K562 (cell line): ENCODE measurements at regions not wholly inside any gene's neighbourhood (a gene's known extent, or its start where the extent isn't known, plus 50 kb on each side); places are given as distances from the start of the nearest gene placed in this dataset.

ENCODE experiments used
- ATAC-seq: fragments of 200-7000 bp; cut with Tn5 transposase; 3 replicates; pipeline ENCODE4 v1.9.1; 2020; ENCODE audit warnings: moderate library complexity
- BruUV-seq: library from RNA; stranded (reverse); fragments of 400-500 nt; replicated peaks from 2 replicates; lab custom pipeline; 2021; lab: Mats Ljungman, UMichigan
- CTCF ChIA-PET: fragments of 300-600 bp; formaldehyde crosslinking; extraction: SDS; loops from one replicate; lab custom pipeline; 2021; ENCODE audit warnings: low intra/inter-chr PET ratio; lab: Yijun Ruan, JAX
- POLR2A ChIA-PET: fragments of 300-600, 350-650 bp; sonication (Branson Sonifier 250); formaldehyde crosslinking; extraction: SDS; loops from one replicate; lab custom pipeline; 2021; ENCODE audit warnings: antibody characterized with exemption, inconsistent platforms; lab: Yijun Ruan, JAX
- DNase-seq, 4 experiments: peaks; one replicate each; pipeline versions ENCODE4 v3.0.0 to v3.0.0-alpha.2; 2011 to 2018; ENCODE audit warnings: low spot score in 3 of 4, mixed read lengths in 3 of 4; ENCODE audit errors: extremely low read depth in 1 of 4
- FAIRE-seq: peaks from 2 replicates; lab custom pipeline; 2011; peaks lifted over from hg19 to GRCh38; lab: Jason Lieb, UNC
- H2AFZ ChIP-seq: 2 replicates; pipeline ENCODE4 v1.6.0; 2011; ENCODE audit warnings: low read depth, low read length, control low read depth, inconsistent platforms
- H3K27ac ChIP-seq: fragments of 200-600 bp; 3 replicates; pipeline ENCODE4 v1.8.0; 2011; ENCODE audit warnings: low read depth, mild to moderate bottlenecking, control low read depth, inconsistent platforms, low read length, moderate library complexity, mixed read lengths; ENCODE audit errors: extremely low read depth
- H3K27me3 ChIP-seq, 2 experiments: fragments of 300-600 bp in 1 of 2; 2 replicates in 1 of 2; 3 replicates in 1 of 2; pipeline versions ENCODE4 v1.6.0 to v1.8.0; 2011; ENCODE audit warnings: inconsistent platforms in 2 of 2, low read length in 2 of 2, mild to moderate bottlenecking in 1 of 2, mixed read lengths in 1 of 2, moderate library complexity in 1 of 2; ENCODE audit not compliant: control insufficient read depth in 2 of 2, insufficient read depth in 2 of 2
- H3K36me3 ChIP-seq: fragments of 300-600 bp; 3 replicates; pipeline ENCODE4 v1.8.0; 2011; ENCODE audit warnings: mild to moderate bottlenecking, low read length, inconsistent platforms; ENCODE audit not compliant: control insufficient read depth, insufficient read depth
- H3K4me1 ChIP-seq, 2 experiments: fragments of 200-600 bp in 1 of 2; replicated peaks in 1 of 2; 2 replicates in 1 of 2; 3 replicates in 1 of 2; pipeline versions ENCODE4 v1.5.1 to v1.8.0; 2011; ENCODE audit warnings: inconsistent platforms in 2 of 2, low read length in 2 of 2, mild to moderate bottlenecking in 1 of 2, mixed read lengths in 1 of 2, moderate library complexity in 1 of 2; ENCODE audit not compliant: control insufficient read depth in 2 of 2, insufficient read depth in 2 of 2
- H3K4me2 ChIP-seq: 2 replicates; pipeline ENCODE4 v1.6.1; 2011; ENCODE audit warnings: low read length, control low read depth, inconsistent platforms, mixed read lengths; ENCODE audit not compliant: insufficient read depth
- H3K4me3 ChIP-seq: fragments of 200-600 bp; sonication (generic), shearing (Covaris generic); 2 replicates; pipeline ENCODE4 v1.5.1; 2016; ENCODE audit warnings: control low read depth, inconsistent platforms
- H3K79me2 ChIP-seq: fragments of 200-600 bp; 3 replicates; pipeline ENCODE4 v1.8.0; 2011; ENCODE audit warnings: low read length, inconsistent platforms; ENCODE audit not compliant: control insufficient read depth, insufficient read depth
- H3K9ac ChIP-seq, 2 experiments: 2 replicates each; pipeline versions ENCODE4 v1.6.0 to v1.6.1; 2011; ENCODE audit warnings: low read depth in 2 of 2, low read length in 2 of 2, control low read depth in 1 of 2, inconsistent platforms in 1 of 2, mild to moderate bottlenecking in 1 of 2, mixed read lengths in 1 of 2; ENCODE audit not compliant: insufficient read depth in 1 of 2
- H3K9me1 ChIP-seq: one replicate; pipeline ENCODE4 v1.6.0; 2011; ENCODE audit warnings: inconsistent platforms, mild to moderate bottlenecking, low read length, moderate library complexity; ENCODE audit not compliant: control insufficient read depth, insufficient read depth
- H3K9me3 ChIP-seq: replicated peaks from 2 replicates; pipeline ENCODE4 v1.5.1; 2011; ENCODE audit warnings: low read depth, low read length, inconsistent platforms; ENCODE audit not compliant: control insufficient read depth, insufficient read depth
- H4K20me1 ChIP-seq: replicated peaks from 2 replicates; pipeline ENCODE4 v1.6.1; 2011; ENCODE audit warnings: low read length, inconsistent platforms, mixed read lengths; ENCODE audit not compliant: control insufficient read depth, insufficient read depth
- RBM25 ChIP-seq: fragments of 200-400 bp; formaldehyde crosslinking; IDR thresholded peaks from 2 replicates; pipeline ENCODE4 v1.6.1; 2018; ENCODE audit warnings: low read length, low read depth, moderate library complexity; ENCODE audit not compliant: severe bottlenecking
- SUPT5H ChIP-seq: fragments of 450-650 bp; IDR thresholded peaks from 2 replicates; pipeline ENCODE4 v1.6.1; 2016
- XRCC3 ChIP-seq: fragments of 450-650 bp; IDR thresholded peaks from 2 replicates; pipeline ENCODE4 v1.6.1; 2017; ENCODE audit warnings: mild to moderate bottlenecking, moderate library complexity
- YY1 ChIP-seq, 3 experiments: IDR thresholded peaks; 2 replicates each; pipeline ENCODE4 v1.6.1; 2011; ENCODE audit warnings: low read length in 2 of 3, mild to moderate bottlenecking in 2 of 3, moderate library complexity in 2 of 3, borderline replicate concordance in 1 of 3, control low read depth in 1 of 3, low read depth in 1 of 3; ENCODE audit not compliant: insufficient read depth in 3 of 3, insufficient replicate concordance in 2 of 3, control insufficient read depth in 1 of 3, insufficient read length in 1 of 3; ENCODE audit errors: extremely low read depth in 1 of 3
- WGBS: fragments of 100-300 bp; shearing (Covaris generic); methylation state at CpG from one replicate; pipeline ENCODE4 v1.1.6; 2016; ENCODE audit warnings: low coverage, mixed read lengths; ENCODE audit not compliant: insufficient coverage; ENCODE audit errors: missing lambda C conversion rate; 5-methylcytosine and 5-hydroxymethylcytosine counted together
- in situ Hi-C: fragments of 300-500 bp; cut with MboI; formaldehyde crosslinking; loops from 4 replicates; pipeline ENCODE4 v1.15.0; 2018; ENCODE audit warnings: inconsistent platforms, mixed read lengths
- intact Hi-C: fragments of 100-400 bp; cut with micrococcal nuclease; formaldehyde crosslinking; loops from 2 replicates; pipeline ENCODE4 v1.14.2; 2022
- TF ChIP-seq, protein P1 (sequence below): IDR thresholded peaks from 2 replicates; pipeline ENCODE4 v1.6.1; 2011; ENCODE audit not compliant: insufficient read length; ENCODE audit errors: extremely low read depth
- TF ChIP-seq, protein P2 (sequence below): sonication (generic); formaldehyde crosslinking; IDR thresholded peaks from 2 replicates; pipeline ENCODE4 v1.8.0; 2023; ENCODE audit warnings: mild to moderate bottlenecking, missing genetic modification reagents
- TF ChIP-seq, protein P3 (sequence below), 2 experiments: IDR thresholded peaks; 2 replicates each; pipeline ENCODE4 v1.6.1; 2011; ENCODE audit warnings: borderline replicate concordance in 1 of 2, control low read depth in 1 of 2, low read depth in 1 of 2, low read length in 1 of 2, mild to moderate bottlenecking in 1 of 2, mixed read lengths in 1 of 2, moderate library complexity in 1 of 2; ENCODE audit not compliant: insufficient read depth in 1 of 2, insufficient read length in 1 of 2, poor library complexity in 1 of 2, severe bottlenecking in 1 of 2; ENCODE audit errors: extremely low read depth in 1 of 2

DNA sequence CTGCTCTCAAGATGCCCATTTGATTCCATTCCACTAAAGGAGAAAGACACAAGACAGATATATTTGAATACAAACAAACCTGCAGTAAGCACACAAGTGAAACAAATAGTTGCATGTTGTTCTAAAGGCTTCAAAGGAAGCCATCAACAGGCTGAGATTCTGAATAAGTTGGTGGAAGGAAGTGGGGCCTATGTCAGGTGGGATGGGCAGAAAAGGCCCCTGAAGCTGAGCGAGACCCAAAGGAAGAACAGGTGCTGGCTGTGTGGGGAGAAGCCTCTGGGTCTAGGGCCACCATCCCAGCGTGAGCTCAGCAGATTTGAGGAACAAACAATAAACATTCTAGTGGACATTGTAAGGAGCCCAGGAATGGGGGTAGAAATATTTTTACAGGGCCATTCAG is 82.4 kb upstream of the PLAC8 start:
- Histone ChIP-seq H3K27ac (no peak overlapping the region), H3K4me2 (no peak overlapping the region), H3K4me1 (no peaks in the 10 kb centered on the region), H2AFZ (no peak overlapping the region), H3K4me3 (no peak overlapping the region), H3K79me2 (no peaks in the 10 kb centered on the region), H3K9me1 (no peaks in the 10 kb centered on the region), H3K36me3 (no peaks in the 10 kb centered on the region), H3K9me3 (no peaks in the 10 kb centered on the region)
- ATAC-seq (0 out of 3 replicates have a peak, but pooled peaks have one; percentile 27), FAIRE-seq (no peak), DNase-seq (no peak)
- no TSS peak for BruUV-seq
- in situ Hi-C loops, result no loop called here
- ChIA-PET CTCF (no interaction called here), POLR2A (interaction anchor here (0.8 kb wide), 1 partner anchor 116 kb away, joined by 3 read pairs; no protein-coding TSS in a partner anchor)
- WGBS, result 10% methylated on average over 2 of the region's 2 CpGs
- no peak for TF ChIP-seq SUPT5H
- TF ChIP-seq, protein P1, sequence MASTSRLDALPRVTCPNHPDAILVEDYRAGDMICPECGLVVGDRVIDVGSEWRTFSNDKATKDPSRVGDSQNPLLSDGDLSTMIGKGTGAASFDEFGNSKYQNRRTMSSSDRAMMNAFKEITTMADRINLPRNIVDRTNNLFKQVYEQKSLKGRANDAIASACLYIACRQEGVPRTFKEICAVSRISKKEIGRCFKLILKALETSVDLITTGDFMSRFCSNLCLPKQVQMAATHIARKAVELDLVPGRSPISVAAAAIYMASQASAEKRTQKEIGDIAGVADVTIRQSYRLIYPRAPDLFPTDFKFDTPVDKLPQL, result no peak
- TF ChIP-seq, all 486 proteins: peak for 0
- no peak overlapping the region for H3K9ac ChIP-seq
- intact Hi-C loops, result no loop called here
- H3K27me3 ChIP-seq, result no peaks in the 10 kb centered on the region; a peak in 1 of 5 replicates
- H4K20me1 ChIP-seq, result no peaks in the 10 kb centered on the region

DNA sequence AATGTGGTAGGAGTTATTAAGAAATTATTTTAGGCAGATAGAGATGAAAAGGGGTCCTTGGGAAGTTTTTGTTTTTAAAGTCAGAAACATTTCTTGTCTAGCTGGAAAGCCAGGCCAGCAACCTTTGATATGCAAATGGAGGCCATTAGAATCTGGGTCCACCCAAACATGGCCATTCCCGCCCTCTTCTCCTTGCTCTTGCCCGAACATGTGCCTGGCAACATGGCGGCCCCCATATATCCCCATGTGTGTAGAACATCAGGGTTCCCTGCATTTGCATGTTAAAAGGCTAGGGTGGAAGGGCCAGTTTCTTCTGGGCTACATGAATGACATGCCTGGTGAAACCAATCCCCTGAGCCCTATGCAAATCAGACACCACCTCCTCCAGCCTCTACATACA is 80.7 kb upstream of the PLAC8 start:
- Histone ChIP-seq H3K4me1 (no peaks in the 10 kb centered on the region), H3K36me3 (no peaks in the 10 kb centered on the region), H3K27me3 (no peaks in the 10 kb centered on the region; a peak in 1 of 5 replicates), H3K79me2 (no peaks in the 10 kb centered on the region), H3K9me3 (no peaks in the 10 kb centered on the region), H4K20me1 (no peaks in the 10 kb centered on the region), H2AFZ (0 out of 2 replicates have a peak overlapping the region, but pooled peaks have one; percentile 12), H3K9ac (no peak overlapping the region), H3K27ac (no peak overlapping the region), H3K4me2 (no peak overlapping the region), H3K4me3 (no peak overlapping the region), H3K9me1 (no peaks in the 10 kb centered on the region)
- BruUV-seq, result no TSS peak
- WGBS, result 21% methylated on average over 3 of the region's 3 CpGs
- FAIRE-seq (no peak), DNase-seq (no peak), ATAC-seq (no peak)
- ChIA-PET CTCF (no interaction called here), POLR2A (no interaction called here)
- in situ Hi-C loops, result no loop called here
- intact Hi-C loops, result no loop called here
- no peak for TF ChIP-seq XRCC3
- peak in 1 of 3 experiments; percentile 49 for TF ChIP-seq YY1 (IDR thresholded peaks at IDR 0.05; ENCODE audit: borderline replicate concordance in 1 of 3, control insufficient read depth in 1 of 3, extremely low read depth in 1 of 3, insufficient read depth in 3 of 3, insufficient read length in 1 of 3, insufficient replicate concordance in 2 of 3, low read depth in 1 of 3, low read length in 2 of 3)
- TF ChIP-seq, protein P2, sequence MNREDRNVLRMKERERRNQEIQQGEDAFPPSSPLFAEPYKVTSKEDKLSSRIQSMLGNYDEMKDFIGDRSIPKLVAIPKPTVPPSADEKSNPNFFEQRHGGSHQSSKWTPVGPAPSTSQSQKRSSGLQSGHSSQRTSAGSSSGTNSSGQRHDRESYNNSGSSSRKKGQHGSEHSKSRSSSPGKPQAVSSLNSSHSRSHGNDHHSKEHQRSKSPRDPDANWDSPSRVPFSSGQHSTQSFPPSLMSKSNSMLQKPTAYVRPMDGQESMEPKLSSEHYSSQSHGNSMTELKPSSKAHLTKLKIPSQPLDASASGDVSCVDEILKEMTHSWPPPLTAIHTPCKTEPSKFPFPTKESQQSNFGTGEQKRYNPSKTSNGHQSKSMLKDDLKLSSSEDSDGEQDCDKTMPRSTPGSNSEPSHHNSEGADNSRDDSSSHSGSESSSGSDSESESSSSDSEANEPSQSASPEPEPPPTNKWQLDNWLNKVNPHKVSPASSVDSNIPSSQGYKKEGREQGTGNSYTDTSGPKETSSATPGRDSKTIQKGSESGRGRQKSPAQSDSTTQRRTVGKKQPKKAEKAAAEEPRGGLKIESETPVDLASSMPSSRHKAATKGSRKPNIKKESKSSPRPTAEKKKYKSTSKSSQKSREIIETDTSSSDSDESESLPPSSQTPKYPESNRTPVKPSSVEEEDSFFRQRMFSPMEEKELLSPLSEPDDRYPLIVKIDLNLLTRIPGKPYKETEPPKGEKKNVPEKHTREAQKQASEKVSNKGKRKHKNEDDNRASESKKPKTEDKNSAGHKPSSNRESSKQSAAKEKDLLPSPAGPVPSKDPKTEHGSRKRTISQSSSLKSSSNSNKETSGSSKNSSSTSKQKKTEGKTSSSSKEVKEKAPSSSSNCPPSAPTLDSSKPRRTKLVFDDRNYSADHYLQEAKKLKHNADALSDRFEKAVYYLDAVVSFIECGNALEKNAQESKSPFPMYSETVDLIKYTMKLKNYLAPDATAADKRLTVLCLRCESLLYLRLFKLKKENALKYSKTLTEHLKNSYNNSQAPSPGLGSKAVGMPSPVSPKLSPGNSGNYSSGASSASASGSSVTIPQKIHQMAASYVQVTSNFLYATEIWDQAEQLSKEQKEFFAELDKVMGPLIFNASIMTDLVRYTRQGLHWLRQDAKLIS (CRISPR knock-in tag), result no peak
- TF ChIP-seq RBM25, result no peak
- TF ChIP-seq, protein P3, sequence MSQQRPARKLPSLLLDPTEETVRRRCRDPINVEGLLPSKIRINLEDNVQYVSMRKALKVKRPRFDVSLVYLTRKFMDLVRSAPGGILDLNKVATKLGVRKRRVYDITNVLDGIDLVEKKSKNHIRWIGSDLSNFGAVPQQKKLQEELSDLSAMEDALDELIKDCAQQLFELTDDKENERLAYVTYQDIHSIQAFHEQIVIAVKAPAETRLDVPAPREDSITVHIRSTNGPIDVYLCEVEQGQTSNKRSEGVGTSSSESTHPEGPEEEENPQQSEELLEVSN (IDR thresholded peaks at IDR 0.05; ENCODE audit: borderline replicate concordance in 1 of 2, extremely low read depth in 1 of 2, insufficient read depth in 1 of 2, insufficient read length in 1 of 2, low read depth in 1 of 2, low read length in 1 of 2, poor library complexity in 1 of 2, severe bottlenecking in 1 of 2), result peak in 1 of 2 experiments; percentile 47
